ENCODE measurements at regions not wholly inside any gene's neighbourhood (a gene's known extent, or its start where the extent isn't known, plus 50 kb on each side); places are given as distances from the start of the nearest gene placed in this dataset.

- Histone ChIP-seq H3K27ac (ENCODE audit: low read depth, low read length) (no peak overlapping the region), H3K9me3 (ENCODE audit: control insufficient read depth in 1 of 2, insufficient read depth in 1 of 2, low read depth in 1 of 2, low read length in 2 of 2) (no peaks in the 10 kb centered on the region), H3K4me3 (replicated peaks in 1 of 2; ENCODE audit: low read depth in 1 of 2, low read length in 2 of 2) (no peak overlapping the region), H3K36me3 (ENCODE audit: control insufficient read depth in 1 of 2, insufficient read depth in 2 of 2, low read length in 2 of 2) (no peaks in the 10 kb centered on the region), H3K9ac (ENCODE audit: low read length) (no peak overlapping the region), H3K27me3 (ENCODE audit: insufficient read depth, low read length) (no peaks in the 10 kb centered on the region), H4K20me1 (ENCODE audit: insufficient read depth) (no peaks in the 10 kb centered on the region), H3K4me2 (ENCODE audit: low read length) (no peak overlapping the region), H3K4me1 (ENCODE audit: control insufficient read depth in 1 of 2, insufficient read depth in 2 of 2, low read length in 2 of 2) (no peaks in the 10 kb centered on the region), H3K9me2 (ENCODE audit: insufficient read depth) (no peaks in the 10 kb centered on the region), H2AFZ (ENCODE audit: low read depth, low read length, poor library complexity, severe bottlenecking) (no peak overlapping the region), H3K79me2 (ENCODE audit: insufficient read depth, low read length) (no peaks in the 10 kb centered on the region)
- POLR2A ChIA-PET, result no interaction called here
- RAD21 ChIA-PET (ENCODE audit: low non-redundant PET in 1 of 2, low total read pairs in 2 of 2, uncharacterized antibody in 2 of 2, unreplicated experiment in 2 of 2), result no interaction called here
- CTCF ChIA-PET, result no interaction called here
- BruUV-seq (replicated peaks), result no TSS peak
- DNase-seq (ENCODE audit: low read depth, low spot score) (no peak), ATAC-seq (no peak)
- intact Hi-C loops (cut with micrococcal nuclease), result no loop called here
- TF ChIP-seq POLR2AphosphoS5 (IDR thresholded peaks at IDR 0.05; ENCODE audit: low read depth, low read length) (no peak), REST (IDR thresholded peaks at IDR 0.05; ENCODE audit: low read depth) (no peak), MAX (IDR thresholded peaks at IDR 0.05) (no peak)
These were observed 127.1 kb upstream of the CPNE8 start for GRCh38 chr12:39032448-39032847.

GRCh38 chr12:39032034-39032433, 126.6 kb upstream of the CPNE8 start:
- H3K27me3 ChIP-seq (ENCODE audit: insufficient read depth, low read length), result no peaks in the 10 kb centered on the region
- no peak overlapping the region for H3K27ac ChIP-seq (ENCODE audit: low read depth, low read length)
- POLR2A ChIA-PET, result no interaction called here
- CTCF ChIA-PET, result no interaction called here
- no peak overlapping the region for H2AFZ ChIP-seq (ENCODE audit: low read depth, low read length, poor library complexity, severe bottlenecking)
- ATAC-seq (no peak), DNase-seq (ENCODE audit: low read depth, low spot score) (no peak)
- no peak overlapping the region for H3K4me2 ChIP-seq (ENCODE audit: low read length)
- no TSS peak for BruUV-seq (replicated peaks)
- no peaks in the 10 kb centered on the region for H3K9me2 ChIP-seq (ENCODE audit: insufficient read depth)
- no peaks in the 10 kb centered on the region for H3K9me3 ChIP-seq (ENCODE audit: control insufficient read depth in 1 of 2, insufficient read depth in 1 of 2, low read depth in 1 of 2, low read length in 2 of 2)
- H3K4me3 ChIP-seq (replicated peaks in 1 of 2; ENCODE audit: low read depth in 1 of 2, low read length in 2 of 2), result no peak overlapping the region
- RAD21 ChIA-PET (ENCODE audit: low non-redundant PET in 1 of 2, low total read pairs in 2 of 2, uncharacterized antibody in 2 of 2, unreplicated experiment in 2 of 2), result no interaction called here
- no peak overlapping the region for H3K9ac ChIP-seq (ENCODE audit: low read length)
- H3K4me1 ChIP-seq (ENCODE audit: control insufficient read depth in 1 of 2, insufficient read depth in 2 of 2, low read length in 2 of 2), result no peaks in the 10 kb centered on the region
- intact Hi-C loops (cut with micrococcal nuclease), result no loop called here
- H4K20me1 ChIP-seq (ENCODE audit: insufficient read depth), result no peaks in the 10 kb centered on the region
- no peak for TF ChIP-seq EGR1 (IDR thresholded peaks at IDR 0.05; ENCODE audit: low read depth)
- TF ChIP-seq ZFX (IDR thresholded peaks at IDR 0.05), result no peak
- TF ChIP-seq CTCF (IDR thresholded peaks at IDR 0.05 in 2 of 3, conservative IDR thresholded peaks at IDR 0.05 in 1 of 3; ENCODE audit: borderline replicate concordance in 1 of 3, insufficient read depth in 1 of 3, low read depth in 2 of 3, low read length in 2 of 3), result no peak
- no peak for TF ChIP-seq REST (IDR thresholded peaks at IDR 0.05; ENCODE audit: low read depth)
- H3K36me3 ChIP-seq (ENCODE audit: control insufficient read depth in 1 of 2, insufficient read depth in 2 of 2, low read length in 2 of 2), result no peaks in the 10 kb centered on the region
- H3K79me2 ChIP-seq (ENCODE audit: insufficient read depth, low read length), result no peaks in the 10 kb centered on the region
